ENCODE measurements at regions not wholly inside any gene's neighbourhood (a gene's known extent, or its start where the extent isn't known, plus 50 kb on each side); places are given as distances from the start of the nearest gene placed in this dataset.

GRCh38 chr14:46487582-46488350 lies 163.8 kb downstream of the RPL10L start:
- POLR2A ChIA-PET: no interaction called here

More at GRCh38 chr14:46487582-46488350, 163.8 kb downstream of the RPL10L start:
- TF ChIP-seq FOXM1 (IDR thresholded peaks at IDR 0.05; ENCODE audit: low read depth): no peak
- TF ChIP-seq FOXM1 (CRISPR knock-in tag; IDR thresholded peaks at IDR 0.05; ENCODE audit: low read depth): no peak
- TF ChIP-seq EP400 (IDR thresholded peaks at IDR 0.05): no peak
- TF ChIP-seq ZBTB43 (CRISPR knock-in tag; IDR thresholded peaks at IDR 0.05): no peak
- TF ChIP-seq ZNF778 (CRISPR knock-in tag; IDR thresholded peaks at IDR 0.05): no peak
- TF ChIP-seq TGIF2 (CRISPR knock-in tag; IDR thresholded peaks at IDR 0.05): no peak
- TF ChIP-seq RBM39 (optimal IDR thresholded peaks at IDR 0.05; ENCODE audit: low read depth, low read length): no peak
- no peak for TF ChIP-seq PBX2 (CRISPR knock-in tag; IDR thresholded peaks at IDR 0.05; ENCODE audit: low read depth)
- no peak for TF ChIP-seq PBX2 (tag; conservative IDR thresholded peaks at IDR 0.05; ENCODE audit: low read depth)
- no peak for TF ChIP-seq ZNF766 (CRISPR knock-in tag; conservative IDR thresholded peaks at IDR 0.05)
- TF ChIP-seq GTF2F1 (IDR thresholded peaks at IDR 0.05; ENCODE audit: low read depth, low read length): no peak
- no peak for TF ChIP-seq HMGN3 (IDR thresholded peaks at IDR 0.05; ENCODE audit: borderline replicate concordance, extremely low read depth, insufficient read length, low read depth, low read length)
- TF ChIP-seq KLF1 (tag; IDR thresholded peaks at IDR 0.05): no peak
- TF ChIP-seq TBL1XR1 (IDR thresholded peaks at IDR 0.05; ENCODE audit: low read length in 2 of 2): no peak
- no peak for TF ChIP-seq KLF6 (CRISPR knock-in tag; IDR thresholded peaks at IDR 0.05; ENCODE audit: borderline replicate concordance)
- TF ChIP-seq RBM17 (IDR thresholded peaks at IDR 0.05; ENCODE audit: borderline replicate concordance, low read depth, low read length): no peak
- TF ChIP-seq MEIS2 (IDR thresholded peaks at IDR 0.05; ENCODE audit: partially characterized antibody): no peak
- no peak for TF ChIP-seq CTBP1 (IDR thresholded peaks at IDR 0.05; ENCODE audit: borderline replicate concordance)
- no peak for TF ChIP-seq TEAD1 (CRISPR knock-in tag; IDR thresholded peaks at IDR 0.05)
- H2AFZ ChIP-seq (ENCODE audit: low read depth, low read length): no peak overlapping the region
- no peaks in the 10 kb centered on the region for H3K9me1 ChIP-seq (ENCODE audit: control insufficient read depth, insufficient read depth, low read length)
- H3K79me2 ChIP-seq (ENCODE audit: control insufficient read depth, insufficient read depth, low read length): no peaks in the 10 kb centered on the region
- H4K20me1 ChIP-seq (replicated peaks; ENCODE audit: control insufficient read depth, insufficient read depth, low read length): no peaks in the 10 kb centered on the region
- ATAC-seq: no peak
- FAIRE-seq: no peak
- CTCF ChIA-PET (ENCODE audit: low intra/inter-chr PET ratio): no interaction called here
- BruUV-seq (replicated peaks): no TSS peak
- in situ Hi-C loops (cut with MboI) (no loop called here), intact Hi-C loops (cut with micrococcal nuclease) (no loop called here)
- H3K4me1 ChIP-seq (replicated peaks in 1 of 2; ENCODE audit: control insufficient read depth in 2 of 2, insufficient read depth in 2 of 2, low read length in 2 of 2): no peaks in the 10 kb centered on the region
- no peaks in the 10 kb centered on the region for H3K36me3 ChIP-seq (ENCODE audit: control insufficient read depth, insufficient read depth, low read length)
- no peaks in the 10 kb centered on the region for H3K9me3 ChIP-seq (replicated peaks; ENCODE audit: control insufficient read depth, insufficient read depth, low read depth, low read length)
- H3K27ac ChIP-seq (ENCODE audit: extremely low read depth, low read depth, low read length): no peak overlapping the region
- H3K4me3 ChIP-seq: no peak overlapping the region
- H3K9ac ChIP-seq (ENCODE audit: insufficient read depth in 1 of 2, low read depth in 2 of 2, low read length in 2 of 2): no peak overlapping the region
- H3K27me3 ChIP-seq (ENCODE audit: control insufficient read depth in 2 of 2, insufficient read depth in 2 of 2, low read length in 2 of 2): no peaks in the 10 kb centered on the region
- 0% methylated on average over 10 of the region's 10 CpGs for WGBS (ENCODE audit: insufficient coverage, low coverage, missing lambda C conversion rate)
- no peak for DNase-seq (ENCODE audit: extremely low read depth in 1 of 4, low spot score in 3 of 4)
- no peak overlapping the region for H3K4me2 ChIP-seq (ENCODE audit: insufficient read depth, low read length)

All from K562 (cell line).